Bronchial epithelial cell (primary cell): ENCODE measurements at regions not wholly inside any gene's neighbourhood (a gene's known extent, or its start where the extent isn't known, plus 50 kb on each side); places are given as distances from the start of the nearest gene placed in this dataset.
"Not testable (repeated sequence)": the region's sequence is repeated elsewhere in the genome, so short reads cannot be mapped to it uniquely, and the experiment has no call there.

ENCODE experiments used
- DNase-seq: peaks from one replicate; pipeline ENCODE4 v3.0.0-alpha.2; 2010; ENCODE audit warnings: low read depth
- FAIRE-seq: peaks from 2 replicates; lab custom pipeline; 2011; peaks lifted over from hg19 to GRCh38; lab: Jason Lieb, UNC
- H3K27me3 ChIP-seq: 2 replicates; pipeline ENCODE4 v1.5.1; 2011; ENCODE audit warnings: low read length; ENCODE audit not compliant: control insufficient read depth, insufficient read depth
- H3K36me3 ChIP-seq: 2 replicates; pipeline ENCODE4 v1.5.1; 2011; ENCODE audit warnings: low read length; ENCODE audit not compliant: control insufficient read depth, insufficient read depth
- H3K4me3 ChIP-seq: 2 replicates; pipeline ENCODE4 v1.5.1; 2011; ENCODE audit warnings: mild to moderate bottlenecking, low read depth, low read length, control low read depth
- TF ChIP-seq, protein P1 (sequence below): IDR thresholded peaks from 2 replicates; pipeline ENCODE4 v1.5.1; 2011; ENCODE audit warnings: mild to moderate bottlenecking, moderate library complexity, low read length, control low read depth, inconsistent platforms; ENCODE audit not compliant: insufficient read depth, severe bottlenecking

GRCh38 chr12:72746048-72746447 lies 473.9 kb downstream of the TRHDE start:
- FAIRE-seq: no peak
- Histone ChIP-seq H3K4me3 (no peak overlapping the region), H3K36me3 (no peaks in the 10 kb centered on the region), H3K27me3 (no peaks in the 10 kb centered on the region)
- no peak for DNase-seq
- TF ChIP-seq, protein P1, sequence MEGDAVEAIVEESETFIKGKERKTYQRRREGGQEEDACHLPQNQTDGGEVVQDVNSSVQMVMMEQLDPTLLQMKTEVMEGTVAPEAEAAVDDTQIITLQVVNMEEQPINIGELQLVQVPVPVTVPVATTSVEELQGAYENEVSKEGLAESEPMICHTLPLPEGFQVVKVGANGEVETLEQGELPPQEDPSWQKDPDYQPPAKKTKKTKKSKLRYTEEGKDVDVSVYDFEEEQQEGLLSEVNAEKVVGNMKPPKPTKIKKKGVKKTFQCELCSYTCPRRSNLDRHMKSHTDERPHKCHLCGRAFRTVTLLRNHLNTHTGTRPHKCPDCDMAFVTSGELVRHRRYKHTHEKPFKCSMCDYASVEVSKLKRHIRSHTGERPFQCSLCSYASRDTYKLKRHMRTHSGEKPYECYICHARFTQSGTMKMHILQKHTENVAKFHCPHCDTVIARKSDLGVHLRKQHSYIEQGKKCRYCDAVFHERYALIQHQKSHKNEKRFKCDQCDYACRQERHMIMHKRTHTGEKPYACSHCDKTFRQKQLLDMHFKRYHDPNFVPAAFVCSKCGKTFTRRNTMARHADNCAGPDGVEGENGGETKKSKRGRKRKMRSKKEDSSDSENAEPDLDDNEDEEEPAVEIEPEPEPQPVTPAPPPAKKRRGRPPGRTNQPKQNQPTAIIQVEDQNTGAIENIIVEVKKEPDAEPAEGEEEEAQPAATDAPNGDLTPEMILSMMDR: no peak

- H3K36me3 ChIP-seq: no peaks in the 10 kb centered on the region
- TF ChIP-seq, protein P1: no peak
These were observed 475.1 kb downstream of the TRHDE start for GRCh38 chr12:72747111-72747849.

DNA sequence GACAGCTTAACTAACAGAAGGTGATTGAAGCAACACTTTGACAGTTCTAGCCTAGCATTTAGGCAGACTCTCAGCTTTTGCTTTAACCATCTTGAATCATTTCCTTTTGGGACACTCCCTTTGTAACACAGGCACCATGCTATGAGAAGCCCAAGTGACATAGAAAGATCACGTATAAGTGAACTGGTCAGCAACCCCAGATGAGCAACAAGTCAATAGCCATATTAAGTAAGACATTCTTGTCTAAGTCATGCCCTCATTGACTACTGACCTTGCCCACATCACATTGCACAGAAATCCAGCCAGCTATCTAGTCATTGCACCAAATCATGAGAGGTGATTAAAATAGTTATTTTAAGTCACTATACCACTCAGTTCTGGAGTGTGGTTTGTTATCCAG lies 476.8 kb downstream of the TRHDE start:
- TF ChIP-seq, protein P1: no peak
- Histone ChIP-seq H3K4me3 (no peak overlapping the region), H3K36me3 (no peaks in the 10 kb centered on the region), H3K27me3 (no peaks in the 10 kb centered on the region)
- FAIRE-seq: no peak
- no peak for DNase-seq

More at GRCh38 chr12:72747111-72747849, 475.1 kb downstream of the TRHDE start:
- no peak overlapping the region for H3K4me3 ChIP-seq
- no peak for FAIRE-seq
- no peak for DNase-seq
- no peaks in the 10 kb centered on the region for H3K27me3 ChIP-seq

DNA sequence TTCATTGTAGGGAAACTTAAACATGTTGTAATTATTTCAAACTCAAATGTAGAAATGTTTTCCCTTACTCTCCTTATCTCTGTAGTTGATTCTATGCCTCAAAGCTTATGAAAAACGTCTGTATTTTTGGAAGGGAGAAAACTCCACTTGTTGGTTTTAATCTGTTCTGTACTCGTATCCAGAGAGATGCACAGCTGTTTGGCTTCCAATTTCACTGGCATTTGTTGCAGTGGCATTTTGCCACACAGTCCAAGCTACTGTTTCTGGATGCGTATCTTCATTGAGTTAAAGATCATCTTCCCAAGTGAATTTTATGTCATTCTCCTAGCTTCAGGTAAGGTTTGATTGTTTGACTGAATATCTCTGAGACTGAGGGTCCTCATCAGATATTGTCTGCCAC lies 481.4 kb downstream of the TRHDE start:
- H3K36me3 ChIP-seq: no peaks in the 10 kb centered on the region
- H3K4me3 ChIP-seq: no peak overlapping the region
- DNase-seq: no peak
- TF ChIP-seq, protein P1: no peak
- H3K27me3 ChIP-seq: no peaks in the 10 kb centered on the region
- FAIRE-seq: no peak

GRCh38 chr12:72754026-72754425 lies 481.9 kb downstream of the TRHDE start:
- FAIRE-seq, H3K27me3 ChIP-seq, H3K4me3 ChIP-seq, H3K36me3 ChIP-seq, DNase-seq: not testable (repeated sequence)

- Histone ChIP-seq H3K36me3 (no peaks in the 10 kb centered on the region), H3K4me3 (no peak overlapping the region), H3K27me3 (no peaks in the 10 kb centered on the region)
- no peak for DNase-seq
- TF ChIP-seq, protein P1: no peak
- FAIRE-seq: no peak
These were observed 494.3 kb downstream of the TRHDE start for GRCh38 chr12:72766517-72766916.
